ENCODE measurements at regions not wholly inside any gene's neighbourhood (a gene's known extent, or its start where the extent isn't known, plus 50 kb on each side); places are given as distances from the start of the nearest gene placed in this dataset.

DNA sequence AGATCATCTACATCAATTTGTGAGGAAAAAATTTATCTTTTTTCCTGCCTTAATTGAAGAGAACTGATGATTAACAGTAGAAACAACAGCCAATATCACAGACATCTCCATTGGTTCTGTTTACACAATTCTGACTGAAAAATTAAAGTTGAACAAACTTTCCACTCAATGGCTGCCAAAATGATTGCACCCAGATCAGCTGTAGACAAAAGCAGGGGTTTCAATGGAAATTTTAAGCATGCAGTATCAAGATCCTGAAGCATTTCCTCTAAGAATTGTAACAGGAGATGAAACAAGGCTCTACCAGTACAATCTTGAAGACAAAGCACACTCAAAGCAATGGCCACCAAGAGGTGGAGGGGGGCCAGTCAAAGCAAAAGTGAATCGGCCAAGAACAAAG lies 231.6 kb upstream of the KRR1 start (continued):
- TF ChIP-seq POLR2AphosphoS5 (IDR thresholded peaks at IDR 0.05; ENCODE audit: low read depth) (no peak), EZH2 (IDR thresholded peaks at IDR 0.05; ENCODE audit: low read depth, unreplicated experiment) (no peak), ZNF114 (CRISPR knock-in tag; IDR thresholded peaks at IDR 0.05) (no peak), EZH2phosphoT487 (IDR thresholded peaks at IDR 0.05; ENCODE audit: unreplicated experiment) (no peak), REST (IDR thresholded peaks at IDR 0.05; ENCODE audit: unreplicated experiment) (no peak)

GRCh38 chr12:75742048-75742447 lies 230.6 kb upstream of the KRR1 start:
- no peak overlapping the region for H3K4me3 Mint-ChIP-seq
- no peaks in the 10 kb centered on the region for H3K27me3 ChIP-seq (ENCODE audit: insufficient read depth)
- H3K9me2 ChIP-seq (ENCODE audit: insufficient read depth) = no peaks in the 10 kb centered on the region; the same call in 1 of the 2 replicates
- H3K36me3 ChIP-seq (ENCODE audit: insufficient read depth) = no peaks in the 10 kb centered on the region
- H3K4me3 ChIP-seq = no peak overlapping the region
- no peak overlapping the region for H3K27ac Mint-ChIP-seq
- no peak for ATAC-seq
- H2AFZ ChIP-seq = no peak overlapping the region
- no peak overlapping the region for H3K27ac ChIP-seq (ENCODE audit: low read depth)
- no peak overlapping the region for H3K4me2 ChIP-seq
- peaks cover 7% of the 10 kb centered on the region; the same call in 1 of the 2 replicates for H3K4me1 ChIP-seq (ENCODE audit: insufficient read depth)
- no peaks in the 10 kb centered on the region; the same call in 2 of the 3 replicates for H3K36me3 Mint-ChIP-seq (ENCODE audit: low read depth)
- no peaks in the 10 kb centered on the region for H3K79me2 ChIP-seq (replicated peaks; ENCODE audit: insufficient read depth)
- no peaks in the 10 kb centered on the region for H3K9me3 Mint-ChIP-seq
- H3K4me1 Mint-ChIP-seq = peaks cover 15% of the 10 kb centered on the region
- no peaks in the 10 kb centered on the region for H3F3A ChIP-seq (replicated peaks; ENCODE audit: low read depth)
- DNase-seq (ENCODE audit: low spot score) = no peak
- H3K27me3 Mint-ChIP-seq (ENCODE audit: insufficient read depth, low read depth, poor library complexity) = peaks cover 8% of the 10 kb centered on the region
- H4K20me1 ChIP-seq (replicated peaks; ENCODE audit: insufficient read depth) = no peaks in the 10 kb centered on the region
- TF ChIP-seq JUNB (IDR thresholded peaks at IDR 0.05; ENCODE audit: unreplicated experiment) (no peak), ZNF462 (CRISPR knock-in tag; IDR thresholded peaks at IDR 0.05) (no peak), EZH2phosphoT487 (IDR thresholded peaks at IDR 0.05; ENCODE audit: unreplicated experiment) (no peak), STAT1 (IDR thresholded peaks at IDR 0.05; ENCODE audit: unreplicated experiment) (no peak), ZNF114 (CRISPR knock-in tag; IDR thresholded peaks at IDR 0.05) (no peak), EZH2 (IDR thresholded peaks at IDR 0.05; ENCODE audit: low read depth, unreplicated experiment) (no peak), CREB1 (CRISPR knock-in tag; IDR thresholded peaks at IDR 0.05; ENCODE audit: low read depth) (no peak), REST (IDR thresholded peaks at IDR 0.05; ENCODE audit: unreplicated experiment) (no peak), POLR2AphosphoS5 (IDR thresholded peaks at IDR 0.05; ENCODE audit: low read depth) (no peak), NANOG (IDR thresholded peaks at IDR 0.05; ENCODE audit: borderline replicate concordance) (no peak)
- TF ChIP-seq, protein P1, sequence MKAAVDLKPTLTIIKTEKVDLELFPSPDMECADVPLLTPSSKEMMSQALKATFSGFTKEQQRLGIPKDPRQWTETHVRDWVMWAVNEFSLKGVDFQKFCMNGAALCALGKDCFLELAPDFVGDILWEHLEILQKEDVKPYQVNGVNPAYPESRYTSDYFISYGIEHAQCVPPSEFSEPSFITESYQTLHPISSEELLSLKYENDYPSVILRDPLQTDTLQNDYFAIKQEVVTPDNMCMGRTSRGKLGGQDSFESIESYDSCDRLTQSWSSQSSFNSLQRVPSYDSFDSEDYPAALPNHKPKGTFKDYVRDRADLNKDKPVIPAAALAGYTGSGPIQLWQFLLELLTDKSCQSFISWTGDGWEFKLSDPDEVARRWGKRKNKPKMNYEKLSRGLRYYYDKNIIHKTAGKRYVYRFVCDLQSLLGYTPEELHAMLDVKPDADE (IDR thresholded peaks at IDR 0.05) = no peak

Data from GM23338 (cell line).